BJ (cell line): ENCODE measurements at regions not wholly inside any gene's neighbourhood (a gene's known extent, or its start where the extent isn't known, plus 50 kb on each side); places are given as distances from the start of the nearest gene placed in this dataset.

Experiments used
- CTCF ChIA-PET: fragments of 350-600 bp; formaldehyde crosslinking; extraction: SDS; loops from one replicate; lab custom pipeline; 2021; ENCODE audit warnings: antibody characterized with exemption, inconsistent platforms; lab: Yijun Ruan, JAX
- POLR2A ChIA-PET: fragments of 300-600 bp; sonication (Branson Sonifier 250); formaldehyde crosslinking; extraction: SDS; loops from one replicate; lab custom pipeline; 2021; ENCODE audit warnings: antibody characterized with exemption; lab: Charles Lee
- DNase-seq: peaks from one replicate; pipeline ENCODE4 v3.0.0-alpha.2; 2011; ENCODE audit warnings: low read depth
- H3K27me3 ChIP-seq: 2 replicates; pipeline ENCODE4 v1.6.0; 2011; ENCODE audit warnings: low read length; ENCODE audit not compliant: control insufficient read depth, insufficient read depth
- H3K36me3 ChIP-seq: 2 replicates; pipeline ENCODE4 v1.5.1; 2011; ENCODE audit warnings: low read length; ENCODE audit not compliant: control insufficient read depth, insufficient read depth
- H3K4me3 ChIP-seq: 2 replicates; pipeline ENCODE4 v1.5.1; 2011; ENCODE audit warnings: low read depth, mild to moderate bottlenecking, control low read depth, low read length
- TF ChIP-seq, protein P1 (sequence below): IDR thresholded peaks from 2 replicates; pipeline ENCODE4 v1.5.1; 2011; ENCODE audit warnings: low read depth, mild to moderate bottlenecking, control low read depth, inconsistent platforms, low read length, moderate library complexity; ENCODE audit not compliant: insufficient read depth

DNA sequence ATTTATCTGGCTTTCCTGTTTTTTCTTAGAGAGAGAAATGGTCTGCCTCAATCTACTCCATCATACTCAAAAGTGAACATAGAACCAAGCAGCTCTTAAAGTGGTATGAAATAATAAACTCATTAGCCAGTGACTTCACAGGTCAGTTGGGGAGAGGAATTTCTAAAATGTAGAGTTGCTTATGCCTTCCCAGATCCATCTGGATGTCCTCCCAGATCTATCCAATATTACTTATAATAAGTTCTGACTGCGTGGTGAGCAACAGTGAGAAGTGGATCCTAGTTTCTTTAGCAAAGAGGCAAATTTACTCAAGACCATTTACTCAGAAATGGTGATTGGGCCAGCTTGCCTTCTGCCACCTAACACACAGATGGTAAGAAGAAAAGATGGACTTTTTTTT, 748.0 kb downstream of the PCDH18 start:
- ChIA-PET CTCF (no interaction called here), POLR2A (no interaction called here)
- H3K27me3 ChIP-seq, result no peaks in the 10 kb centered on the region
- no peak overlapping the region for H3K4me3 ChIP-seq
- DNase-seq, result no peak
- no peaks in the 10 kb centered on the region for H3K36me3 ChIP-seq
- TF ChIP-seq, protein P1, sequence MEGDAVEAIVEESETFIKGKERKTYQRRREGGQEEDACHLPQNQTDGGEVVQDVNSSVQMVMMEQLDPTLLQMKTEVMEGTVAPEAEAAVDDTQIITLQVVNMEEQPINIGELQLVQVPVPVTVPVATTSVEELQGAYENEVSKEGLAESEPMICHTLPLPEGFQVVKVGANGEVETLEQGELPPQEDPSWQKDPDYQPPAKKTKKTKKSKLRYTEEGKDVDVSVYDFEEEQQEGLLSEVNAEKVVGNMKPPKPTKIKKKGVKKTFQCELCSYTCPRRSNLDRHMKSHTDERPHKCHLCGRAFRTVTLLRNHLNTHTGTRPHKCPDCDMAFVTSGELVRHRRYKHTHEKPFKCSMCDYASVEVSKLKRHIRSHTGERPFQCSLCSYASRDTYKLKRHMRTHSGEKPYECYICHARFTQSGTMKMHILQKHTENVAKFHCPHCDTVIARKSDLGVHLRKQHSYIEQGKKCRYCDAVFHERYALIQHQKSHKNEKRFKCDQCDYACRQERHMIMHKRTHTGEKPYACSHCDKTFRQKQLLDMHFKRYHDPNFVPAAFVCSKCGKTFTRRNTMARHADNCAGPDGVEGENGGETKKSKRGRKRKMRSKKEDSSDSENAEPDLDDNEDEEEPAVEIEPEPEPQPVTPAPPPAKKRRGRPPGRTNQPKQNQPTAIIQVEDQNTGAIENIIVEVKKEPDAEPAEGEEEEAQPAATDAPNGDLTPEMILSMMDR, result no peak

DNA sequence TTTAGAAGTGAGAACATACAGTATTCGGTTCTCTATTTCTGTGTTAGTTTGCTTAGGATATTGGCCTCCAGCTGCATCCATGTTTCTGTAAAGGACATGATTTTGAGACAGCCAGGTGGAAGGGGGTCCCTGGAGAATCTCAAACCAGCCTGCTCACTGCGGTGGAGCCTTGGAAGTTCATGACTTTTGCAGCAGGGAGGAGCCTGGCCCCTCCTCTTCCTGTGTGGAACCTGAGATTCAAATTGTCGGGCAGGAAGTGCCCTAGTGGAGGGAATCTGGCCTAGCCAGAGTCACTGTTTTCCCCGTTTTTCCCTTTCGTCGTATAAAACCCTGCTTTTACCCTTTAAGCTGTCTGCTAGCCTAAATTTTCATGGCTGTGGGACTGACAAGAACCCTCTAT, 762.6 kb downstream of the PCDH18 start:
- TF ChIP-seq, protein P1, result no peak
- Histone ChIP-seq H3K27me3 (no peaks in the 10 kb centered on the region), H3K4me3 (no peak overlapping the region), H3K36me3 (no peaks in the 10 kb centered on the region)
- POLR2A ChIA-PET, result no interaction called here
- CTCF ChIA-PET, result no interaction called here
- DNase-seq, result no peak

DNA sequence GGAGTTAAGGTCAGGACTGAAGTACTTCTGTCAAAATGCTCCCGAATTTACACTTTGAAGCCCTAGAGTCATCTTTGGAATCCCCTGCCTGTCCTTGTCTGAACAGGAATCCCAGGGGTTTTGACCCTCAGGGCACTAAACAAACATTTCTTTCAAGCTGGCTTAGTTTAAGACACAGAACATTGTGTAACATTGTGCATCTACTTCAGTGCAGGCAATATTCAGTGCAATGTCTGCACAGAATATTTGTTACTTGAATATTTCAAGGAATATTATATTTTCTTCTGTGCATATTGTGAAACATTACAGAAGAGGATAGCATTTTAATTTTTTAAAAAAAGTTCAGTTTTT, 763.4 kb downstream of the PCDH18 start:
- Histone ChIP-seq H3K27me3 (no peaks in the 10 kb centered on the region), H3K36me3 (no peaks in the 10 kb centered on the region), H3K4me3 (no peak overlapping the region)
- TF ChIP-seq, protein P1, result no peak
- POLR2A ChIA-PET, result no interaction called here
- no peak for DNase-seq
- CTCF ChIA-PET, result no interaction called here

DNA sequence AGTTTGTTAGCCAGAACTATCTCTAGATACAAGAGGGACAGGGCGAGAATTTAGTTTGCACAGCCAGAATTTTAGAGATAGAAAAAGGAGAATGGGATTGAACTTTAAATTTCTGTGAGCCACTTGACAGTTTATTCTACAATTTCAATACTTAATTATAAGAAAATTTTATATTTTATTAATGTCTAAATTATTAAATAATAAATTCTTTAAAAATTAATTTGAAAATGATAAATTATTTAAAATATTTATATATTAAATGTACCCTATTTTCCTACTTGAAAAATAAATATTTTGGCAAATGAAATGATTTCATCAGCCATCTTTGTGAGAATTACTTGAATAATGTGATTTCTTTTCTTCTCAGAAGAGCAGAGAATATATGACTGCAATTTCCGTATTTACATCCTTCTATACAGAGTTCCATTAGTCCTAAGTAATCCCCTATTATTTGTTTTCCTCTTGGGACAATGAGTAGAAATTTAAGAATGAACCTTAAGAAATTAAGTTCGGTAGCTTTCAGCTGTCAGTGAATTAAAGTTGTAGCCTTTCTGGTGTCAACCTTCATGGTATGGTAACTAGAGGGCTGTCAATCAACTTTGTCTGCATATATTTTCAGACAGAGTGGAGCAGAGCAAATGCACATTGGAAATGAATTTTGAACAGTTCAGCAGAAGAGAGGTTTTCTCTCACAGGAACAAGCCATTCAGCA, 763.9 kb downstream of the PCDH18 start:
- no peaks in the 10 kb centered on the region for H3K27me3 ChIP-seq
- no peak for DNase-seq
- POLR2A ChIA-PET, result no interaction called here
- H3K36me3 ChIP-seq, result no peaks in the 10 kb centered on the region
- CTCF ChIA-PET, result no interaction called here
- TF ChIP-seq, protein P1, result no peak
- no peak overlapping the region for H3K4me3 ChIP-seq

DNA sequence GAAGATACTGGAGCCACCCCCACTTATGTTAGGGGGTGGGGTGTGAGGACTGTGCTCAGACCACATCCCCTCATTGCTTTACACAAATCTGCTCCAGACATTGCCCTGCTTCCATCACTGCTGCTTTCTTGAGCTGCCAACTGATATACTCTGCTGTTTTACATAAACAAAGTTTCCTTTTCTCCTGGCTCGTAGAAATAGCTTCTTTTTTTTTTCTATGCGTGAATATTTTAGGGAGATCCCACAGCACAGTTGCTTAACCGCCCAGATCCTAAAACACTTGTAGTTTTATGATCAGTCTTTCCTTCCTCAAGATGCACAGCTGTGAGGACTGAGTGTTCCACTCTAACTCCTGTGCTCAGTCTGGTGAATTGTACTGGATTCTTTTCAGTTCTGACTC, 768.4 kb downstream of the PCDH18 start:
- no peak overlapping the region for H3K4me3 ChIP-seq
- no peak for DNase-seq
- no peaks in the 10 kb centered on the region for H3K27me3 ChIP-seq
- CTCF ChIA-PET, result no interaction called here
- no peaks in the 10 kb centered on the region for H3K36me3 ChIP-seq
- TF ChIP-seq, protein P1, result no peak
- POLR2A ChIA-PET, result no interaction called here
